CD8-positive, alpha-beta memory T cell (primary cell): ENCODE measurements at regions not wholly inside any gene's neighbourhood (a gene's known extent, or its start where the extent isn't known, plus 50 kb on each side); places are given as distances from the start of the nearest gene placed in this dataset.
"Not testable (repeated sequence)": the region's sequence is repeated elsewhere in the genome, so short reads cannot be mapped to it uniquely, and the experiment has no call there.

ENCODE experiments used
- CTCF ChIA-PET: fragments of 350-600 bp; sonication (Branson Sonifier 250); formaldehyde crosslinking; loops from one replicate; lab custom pipeline; 2021; ENCODE audit warnings: antibody characterized with exemption; lab: Charles Lee
- POLR2A ChIA-PET: fragments of 350-600 bp; sonication (Branson Sonifier 250); formaldehyde crosslinking; loops from one replicate; lab custom pipeline; 2021; ENCODE audit warnings: antibody characterized with exemption; lab: Charles Lee
- DNase-seq, 5 donors: peaks; one replicate each; pipeline versions ENCODE4 v3.0.0 to v3.0.0-alpha.2; 2020 to 2022; ENCODE audit warnings: mixed read lengths in 1 of 5
- H3K27ac ChIP-seq: one replicate; pipeline ENCODE4 v1.7.0; 2013; ENCODE audit warnings: low read depth, mild to moderate bottlenecking, low read length, moderate library complexity
- H3K27me3 ChIP-seq: 2 replicates; pipeline ENCODE4 v1.7.0; 2013; ENCODE audit warnings: low read length, mild to moderate bottlenecking; ENCODE audit not compliant: insufficient read depth, poor library complexity, severe bottlenecking
- H3K36me3 ChIP-seq: 2 replicates; pipeline ENCODE4 v1.7.0; 2013; ENCODE audit warnings: mild to moderate bottlenecking, low read length, moderate library complexity; ENCODE audit not compliant: insufficient read depth
- H3K4me1 ChIP-seq: 2 replicates; pipeline ENCODE4 v1.7.0; 2013; ENCODE audit warnings: mild to moderate bottlenecking, low read length, moderate library complexity; ENCODE audit not compliant: insufficient read depth
- H3K4me3 ChIP-seq: 2 replicates; pipeline ENCODE4 v1.7.0; 2013; ENCODE audit warnings: mild to moderate bottlenecking, low read length
- H3K9me3 ChIP-seq: 2 replicates; pipeline ENCODE4 v1.7.0; 2013; ENCODE audit warnings: mild to moderate bottlenecking, low read length
- H3K27ac Mint-ChIP-seq, 8 donors: one replicate each; pipeline ENCODE4 v1.8.0; 2020 to 2021; ENCODE audit warnings: mixed read lengths in 8 of 8, mild to moderate bottlenecking in 6 of 8, inconsistent platforms in 3 of 8, moderate library complexity in 3 of 8
- H3K27me3 Mint-ChIP-seq, 2 donors: one replicate each; pipeline ENCODE4 v1.8.0; 2020 to 2021; ENCODE audit warnings: mixed read lengths in 2 of 2, mild to moderate bottlenecking in 1 of 2, moderate library complexity in 1 of 2
- H3K36me3 Mint-ChIP-seq, 3 donors: one replicate each; pipeline ENCODE4 v1.8.0; 2020 to 2021; ENCODE audit warnings: mixed read lengths in 3 of 3, inconsistent platforms in 1 of 3, mild to moderate bottlenecking in 1 of 3
- H3K4me1 Mint-ChIP-seq, 3 donors: one replicate each; pipeline ENCODE4 v1.8.0; 2020 to 2021; ENCODE audit warnings: mixed read lengths in 3 of 3, inconsistent platforms in 1 of 3, mild to moderate bottlenecking in 1 of 3
- H3K4me3 Mint-ChIP-seq, 7 donors: one replicate each; pipeline ENCODE4 v1.8.0; 2020 to 2021; ENCODE audit warnings: mixed read lengths in 7 of 7, mild to moderate bottlenecking in 6 of 7, moderate library complexity in 4 of 7, inconsistent platforms in 2 of 7
- H3K9me3 Mint-ChIP-seq, 5 donors: one replicate each; pipeline ENCODE4 v1.8.0; 2020 to 2022; ENCODE audit warnings: mixed read lengths in 5 of 5, mild to moderate bottlenecking in 3 of 5, moderate library complexity in 2 of 5, inconsistent platforms in 1 of 5

GRCh38 chr15:95041297-95041696 lies 809.9 kb downstream of the MCTP2 start:
- Histone ChIP-seq H3K4me1 (no peaks in the 10 kb centered on the region), H3K9me3 (no peaks in the 10 kb centered on the region), H3K4me3 (no peak overlapping the region), H3K36me3 (no peaks in the 10 kb centered on the region), H3K27me3 (no peaks in the 10 kb centered on the region), H3K27ac (no peak overlapping the region)
- ChIA-PET POLR2A (no interaction called here), CTCF (no interaction called here)
- Mint-ChIP-seq H3K27ac (no peak overlapping the region), H3K4me1 (no peaks in the 10 kb centered on the region), H3K4me3 (no peak overlapping the region), H3K36me3 (no peaks in the 10 kb centered on the region), H3K9me3 (peaks cover 0 to 11% (median 2%) of the 10 kb centered on the region in 5 donors), H3K27me3 (no peaks in the 10 kb centered on the region)
- no peak for DNase-seq

- peaks cover 6 to 14% (median 11%) of the 10 kb centered on the region in 5 donors for H3K9me3 Mint-ChIP-seq
- H3K4me3 ChIP-seq, H3K27ac Mint-ChIP-seq, H3K4me3 Mint-ChIP-seq, CTCF ChIA-PET, H3K27ac ChIP-seq, H3K36me3 ChIP-seq, H3K36me3 Mint-ChIP-seq, H3K27me3 ChIP-seq, H3K4me1 ChIP-seq, POLR2A ChIA-PET, DNase-seq, H3K4me1 Mint-ChIP-seq, H3K27me3 Mint-ChIP-seq, H3K9me3 ChIP-seq: not testable (repeated sequence)
Measured at GRCh38 chr15:95043236-95043932, 812.0 kb downstream of the MCTP2 start.

GRCh38 chr15:95043933-95044313 lies 812.6 kb downstream of the MCTP2 start:
- no peaks in the 10 kb centered on the region for H3K4me1 Mint-ChIP-seq
- CTCF ChIA-PET: no interaction called here
- peaks cover 8 to 14% (median 13%) of the 10 kb centered on the region in 5 donors for H3K9me3 Mint-ChIP-seq
- H3K4me3 ChIP-seq: no peak overlapping the region
- H3K4me3 Mint-ChIP-seq: no peak overlapping the region
- no peaks in the 10 kb centered on the region for H3K27me3 ChIP-seq
- no peaks in the 10 kb centered on the region for H3K9me3 ChIP-seq
- H3K27me3 Mint-ChIP-seq: no peaks in the 10 kb centered on the region
- POLR2A ChIA-PET: no interaction called here
- no peak overlapping the region for H3K27ac ChIP-seq
- no peaks in the 10 kb centered on the region for H3K36me3 Mint-ChIP-seq
- no peaks in the 10 kb centered on the region for H3K4me1 ChIP-seq
- H3K36me3 ChIP-seq: no peaks in the 10 kb centered on the region
- no peak for DNase-seq
- H3K27ac Mint-ChIP-seq: no peak overlapping the region

- DNase-seq: no peak
- Histone ChIP-seq H3K27me3 (no peaks in the 10 kb centered on the region), H3K4me3 (no peak overlapping the region), H3K9me3 (no peaks in the 10 kb centered on the region), H3K27ac (no peak overlapping the region), H3K36me3 (no peaks in the 10 kb centered on the region), H3K4me1 (no peaks in the 10 kb centered on the region)
- POLR2A ChIA-PET: no interaction called here
- no peaks in the 10 kb centered on the region for H3K27me3 Mint-ChIP-seq
- no peak overlapping the region for H3K27ac Mint-ChIP-seq
- H3K4me3 Mint-ChIP-seq: no peak overlapping the region
- no peaks in the 10 kb centered on the region for H3K4me1 Mint-ChIP-seq
- peaks cover 8 to 23% (median 14%) of the 10 kb centered on the region in 5 donors for H3K9me3 Mint-ChIP-seq
- no peaks in the 10 kb centered on the region for H3K36me3 Mint-ChIP-seq
- CTCF ChIA-PET: no interaction called here
Measured at GRCh38 chr15:95044745-95045417, 813.5 kb downstream of the MCTP2 start.

- ChIA-PET CTCF (no interaction called here), POLR2A (no interaction called here)
- Histone ChIP-seq H3K4me1 (no peaks in the 10 kb centered on the region), H3K36me3 (no peaks in the 10 kb centered on the region), H3K9me3 (no peaks in the 10 kb centered on the region), H3K27ac (no peak overlapping the region), H3K4me3 (no peak overlapping the region), H3K27me3 (no peaks in the 10 kb centered on the region)
- Mint-ChIP-seq H3K4me1 (no peaks in the 10 kb centered on the region), H3K9me3 (peaks cover 7 to 44% (median 15%) of the 10 kb centered on the region in 5 donors), H3K27me3 (no peaks in the 10 kb centered on the region), H3K4me3 (no peak overlapping the region), H3K36me3 (no peaks in the 10 kb centered on the region), H3K27ac (no peak overlapping the region)
- no peak for DNase-seq
Measured at GRCh38 chr15:95051861-95052260, 820.5 kb downstream of the MCTP2 start.

- H3K9me3 ChIP-seq: no peaks in the 10 kb centered on the region
- H3K4me3 ChIP-seq: no peak overlapping the region
- POLR2A ChIA-PET: no interaction called here
- no peaks in the 10 kb centered on the region for H3K4me1 Mint-ChIP-seq
- H3K4me3 Mint-ChIP-seq: no peak overlapping the region
- H3K4me1 ChIP-seq: no peaks in the 10 kb centered on the region
- H3K27me3 ChIP-seq: no peaks in the 10 kb centered on the region
- no peak overlapping the region for H3K27ac Mint-ChIP-seq
- H3K36me3 Mint-ChIP-seq: no peaks in the 10 kb centered on the region
- CTCF ChIA-PET: no interaction called here
- H3K36me3 ChIP-seq: no peaks in the 10 kb centered on the region
- DNase-seq: no peak
- peaks cover 6 to 14% (median 8%) of the 10 kb centered on the region in 5 donors for H3K9me3 Mint-ChIP-seq
- H3K27ac ChIP-seq: no peak overlapping the region
- H3K27me3 Mint-ChIP-seq: no peaks in the 10 kb centered on the region
Measured at GRCh38 chr15:95059346-95059905, 828.1 kb downstream of the MCTP2 start.

GRCh38 chr15:95068701-95069521 lies 837.5 kb downstream of the MCTP2 start:
- no peaks in the 10 kb centered on the region for H3K36me3 Mint-ChIP-seq
- H3K27ac Mint-ChIP-seq: no peak overlapping the region
- H3K9me3 ChIP-seq: no peaks in the 10 kb centered on the region
- no peaks in the 10 kb centered on the region for H3K36me3 ChIP-seq
- H3K27me3 ChIP-seq: no peaks in the 10 kb centered on the region
- no peaks in the 10 kb centered on the region for H3K4me1 Mint-ChIP-seq
- peaks cover 0 to 4% (median 0%) of the 10 kb centered on the region in 5 donors for H3K9me3 Mint-ChIP-seq
- CTCF ChIA-PET: no interaction called here
- no peak overlapping the region for H3K4me3 Mint-ChIP-seq
- H3K27me3 Mint-ChIP-seq: peaks cover 0 to 1% of the 10 kb centered on the region in 2 donors
- H3K4me3 ChIP-seq: no peak overlapping the region
- POLR2A ChIA-PET: no interaction called here
- no peak for DNase-seq
- H3K27ac ChIP-seq: no peak overlapping the region
- H3K4me1 ChIP-seq: no peaks in the 10 kb centered on the region
